Suppressor macrophage treated with lipopolysaccharide for 1 hour (primary cell): ENCODE measurements at regions not wholly inside any gene's neighbourhood (a gene's known extent, or its start where the extent isn't known, plus 50 kb on each side); places are given as distances from the start of the nearest gene placed in this dataset.
A peak's percentile ranks its signal among the peaks of the same experiment; 100 is the strongest.
"Not testable (repeated sequence)": the region's sequence is repeated elsewhere in the genome, so short reads cannot be mapped to it uniquely, and the experiment has no call there.

Source experiments
- DNase-seq, 3 donors: peaks; one replicate each; pipeline ENCODE4 v3.0.0-alpha.2; 2020 to 2022

DNA sequence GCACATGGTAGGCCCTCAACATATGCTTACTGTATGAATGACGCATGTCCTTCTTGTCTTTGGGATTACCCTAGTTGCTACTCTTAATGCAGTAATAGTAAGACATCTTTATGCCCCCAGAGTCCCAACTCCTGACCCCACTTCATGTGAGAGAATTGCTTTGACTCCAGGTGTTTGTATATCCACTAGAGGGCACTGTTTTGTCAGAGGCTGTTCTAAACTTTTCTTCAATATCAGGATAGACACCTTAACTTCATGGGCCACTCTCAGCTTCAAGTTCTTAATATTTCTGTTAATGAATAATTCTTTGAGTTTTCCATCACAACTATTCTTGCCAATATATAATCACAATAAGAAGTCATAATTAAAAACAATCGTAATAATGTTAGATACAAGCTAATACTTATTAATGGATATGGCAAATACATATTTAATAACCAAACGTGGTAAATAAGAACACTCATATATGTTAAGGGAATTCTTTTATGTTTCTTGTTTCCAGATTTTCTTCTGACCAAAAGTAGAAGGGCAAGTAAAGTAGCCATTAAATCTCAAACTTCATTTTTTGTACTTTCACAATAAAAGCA is 337.2 kb upstream of the DNAJC19 start:
- DNase-seq, result peak; percentile 28 to 42 (median 33)

DNA sequence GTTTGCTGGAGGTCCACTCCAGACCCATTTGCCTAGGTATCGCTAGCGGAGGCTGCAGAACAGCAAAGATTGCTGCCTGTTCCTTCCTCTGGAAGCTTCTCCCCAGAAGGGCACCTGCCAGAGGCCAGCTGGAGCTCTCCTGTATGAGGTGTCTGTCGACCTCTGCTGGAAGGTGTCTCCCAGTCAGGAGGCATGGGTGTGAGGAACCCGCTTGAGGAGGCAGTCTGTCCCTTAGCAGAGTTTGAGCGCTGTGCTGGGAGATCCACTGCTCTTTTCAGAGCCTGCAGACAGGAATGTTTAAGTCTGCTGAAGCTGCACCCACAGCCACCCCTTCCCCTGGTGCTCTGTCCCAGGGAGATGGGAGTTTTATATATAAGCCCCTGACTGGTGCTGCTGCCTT is 335.0 kb upstream of the DNAJC19 start:
- DNase-seq, result not testable (repeated sequence)

DNA sequence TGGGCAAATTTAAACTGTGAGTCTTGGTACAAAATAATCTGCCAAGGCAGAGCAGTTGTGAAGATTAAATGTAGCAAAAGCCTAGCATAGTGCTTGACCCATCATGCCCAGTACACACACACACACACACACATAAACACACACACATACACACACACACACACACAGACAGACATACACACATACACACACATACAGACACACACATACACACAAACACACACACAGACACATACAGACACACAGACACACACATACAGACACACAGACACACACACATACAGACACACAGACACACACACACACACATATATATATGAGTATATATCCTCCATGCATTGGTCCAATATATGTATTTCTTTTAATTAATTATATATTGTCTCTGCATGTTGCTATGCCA is 328.8 kb upstream of the DNAJC19 start:
- DNase-seq, result no peak

DNA sequence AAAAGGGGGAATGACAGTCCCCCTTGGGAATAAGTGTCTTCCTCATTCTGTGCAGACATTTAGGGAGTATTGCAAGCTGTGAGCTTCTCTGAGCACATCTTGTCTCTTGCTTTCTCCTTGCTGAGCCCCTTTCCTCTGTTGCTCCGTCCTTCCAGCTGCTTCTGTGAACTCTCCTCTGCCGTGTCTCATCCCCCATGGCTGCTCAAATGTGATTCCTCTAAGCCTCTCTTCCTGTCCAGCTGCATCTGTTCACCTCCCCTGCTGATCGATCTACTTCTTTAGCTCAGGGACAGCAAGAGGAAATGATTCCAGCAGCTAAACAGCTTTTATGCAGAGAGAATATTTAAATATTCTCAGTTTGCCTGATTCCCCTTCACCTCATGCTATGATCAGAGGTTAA is 328.0 kb upstream of the DNAJC19 start:
- DNase-seq, result no peak

DNA sequence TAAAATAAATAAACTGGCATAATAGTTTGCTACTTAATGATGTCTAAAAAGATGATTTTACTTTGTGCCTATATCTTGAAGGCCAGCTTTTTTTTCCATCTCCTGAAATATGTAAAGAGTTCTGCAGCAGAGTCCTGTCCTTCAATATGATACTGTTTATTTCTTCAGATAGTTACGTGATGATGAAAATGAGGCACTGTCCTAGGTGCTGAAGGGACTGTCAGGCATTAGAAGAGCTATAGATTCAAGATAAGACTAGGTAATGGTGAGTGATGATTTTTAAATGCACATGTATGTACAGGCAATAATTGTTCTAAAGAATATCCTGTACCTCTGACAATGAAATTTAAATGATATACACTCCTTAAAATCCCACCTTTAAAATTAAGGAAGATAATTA is 326.9 kb upstream of the DNAJC19 start:
- peak in 1 of 3 donors; percentile 1 for DNase-seq

DNA sequence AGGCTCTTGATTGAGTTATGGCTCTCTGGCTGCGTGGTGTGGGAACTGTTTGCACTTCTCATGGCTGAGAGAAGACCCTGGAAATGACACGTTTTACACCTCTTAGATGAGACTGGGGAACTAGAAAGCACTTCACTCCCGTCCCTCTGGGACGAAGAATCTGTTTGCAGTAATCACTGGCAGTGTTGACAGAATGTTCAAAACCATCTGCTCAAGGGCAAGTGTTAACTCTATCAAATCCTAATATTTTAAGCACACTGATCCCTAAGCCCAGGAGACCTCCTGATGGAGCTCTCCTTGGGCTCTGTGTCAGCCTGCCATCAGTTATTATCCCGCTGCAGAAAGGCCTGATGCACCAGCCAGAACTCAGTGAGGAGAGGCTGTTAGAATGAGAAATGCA is 323.8 kb upstream of the DNAJC19 start:
- no peak for DNase-seq

DNA sequence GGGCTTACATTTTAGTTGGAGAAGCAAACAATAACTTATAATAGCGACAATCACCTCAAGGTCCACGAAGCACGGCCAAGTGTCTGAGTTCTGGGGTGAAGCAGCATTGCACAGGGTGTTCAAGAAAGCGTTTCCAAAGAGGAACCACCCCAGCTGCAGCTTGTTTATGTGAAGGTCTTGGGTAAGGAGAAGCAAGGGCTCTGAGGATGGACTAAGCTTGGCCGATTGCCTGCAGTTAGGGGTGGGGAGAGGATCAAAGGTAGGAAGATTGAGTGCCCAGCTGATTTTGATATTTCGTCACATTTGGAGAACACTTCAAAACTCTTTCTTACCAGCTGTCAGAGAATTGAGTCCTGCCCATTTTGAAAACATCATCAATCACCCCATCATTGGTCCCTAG is 321.6 kb upstream of the DNAJC19 start:
- no peak for DNase-seq

DNA sequence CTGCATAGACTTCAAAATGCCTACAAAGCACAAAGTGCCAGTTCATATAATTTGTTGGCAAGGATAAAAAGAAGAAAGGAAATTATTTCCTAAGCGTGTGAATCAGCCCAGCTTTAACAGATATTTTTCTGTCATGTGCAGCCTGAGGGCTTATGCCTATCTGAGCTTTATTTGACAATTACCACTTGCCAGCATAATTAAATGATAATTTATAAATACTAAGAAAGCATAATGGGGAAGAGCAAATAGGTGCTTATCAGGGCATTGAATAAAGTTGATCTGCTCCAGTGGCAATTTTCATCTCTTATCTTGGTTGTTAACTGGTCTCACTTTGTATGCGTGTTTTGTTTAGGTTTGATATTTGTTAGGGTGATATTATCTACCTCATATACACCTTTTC is 313.4 kb upstream of the DNAJC19 start:
- no peak for DNase-seq

DNA sequence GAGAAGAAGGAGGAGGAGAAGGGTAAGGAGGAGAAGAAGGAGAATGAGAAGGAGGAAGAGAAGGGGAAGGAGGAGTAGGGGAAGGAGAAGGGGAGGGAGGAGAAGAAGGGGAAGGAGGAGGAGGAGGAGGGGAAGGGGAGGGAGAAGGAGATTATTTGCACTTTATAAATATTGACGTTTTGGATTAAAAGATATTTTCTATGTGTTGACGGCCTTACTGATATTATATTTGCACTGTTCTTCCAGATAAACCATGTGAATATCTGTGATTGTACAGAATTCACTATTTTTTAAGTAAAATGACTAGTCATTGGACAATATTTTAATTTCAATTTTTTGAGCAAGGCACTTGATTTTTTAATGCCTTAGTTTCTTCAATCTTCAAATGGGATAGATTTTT is 310.5 kb upstream of the DNAJC19 start:
- DNase-seq, result no peak

DNA sequence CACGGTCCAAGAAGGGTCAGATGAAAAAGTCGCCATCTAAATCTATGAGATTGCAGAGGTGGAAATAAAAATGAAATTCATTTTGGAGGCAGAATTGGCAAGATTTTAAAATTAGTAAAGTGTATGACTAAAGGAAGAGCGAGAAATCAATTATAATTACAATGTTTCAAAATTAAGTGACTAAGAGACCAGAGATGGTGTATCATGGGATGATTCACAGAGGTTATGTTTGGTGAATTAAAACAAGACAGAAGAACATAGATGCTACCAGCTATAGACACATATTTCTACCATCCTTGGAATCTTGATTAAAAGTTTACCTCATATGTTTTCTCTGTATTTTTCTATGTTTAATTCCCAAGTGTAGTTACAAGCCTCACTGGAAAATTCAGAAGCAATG is 308.9 kb upstream of the DNAJC19 start:
- DNase-seq, result no peak

DNA sequence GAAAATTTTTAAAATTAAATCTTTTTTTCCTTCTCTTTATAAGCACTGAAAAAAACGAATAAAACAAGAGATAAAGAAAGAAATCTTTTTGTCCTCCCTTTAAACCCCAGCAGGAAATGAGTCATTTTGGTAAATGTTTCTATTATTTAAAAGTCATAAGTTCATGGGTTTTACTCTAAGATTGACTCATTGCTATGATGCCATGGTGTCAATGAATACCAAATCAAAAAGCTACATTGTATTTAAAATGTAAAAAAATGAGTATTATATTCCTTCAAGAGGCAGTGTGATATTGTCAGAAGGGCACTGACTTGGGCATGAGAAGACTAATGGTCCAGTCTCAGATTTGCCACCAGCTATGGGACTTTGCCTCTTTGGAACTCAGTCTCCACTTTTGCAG is 303.4 kb upstream of the DNAJC19 start:
- DNase-seq, result no peak

DNA sequence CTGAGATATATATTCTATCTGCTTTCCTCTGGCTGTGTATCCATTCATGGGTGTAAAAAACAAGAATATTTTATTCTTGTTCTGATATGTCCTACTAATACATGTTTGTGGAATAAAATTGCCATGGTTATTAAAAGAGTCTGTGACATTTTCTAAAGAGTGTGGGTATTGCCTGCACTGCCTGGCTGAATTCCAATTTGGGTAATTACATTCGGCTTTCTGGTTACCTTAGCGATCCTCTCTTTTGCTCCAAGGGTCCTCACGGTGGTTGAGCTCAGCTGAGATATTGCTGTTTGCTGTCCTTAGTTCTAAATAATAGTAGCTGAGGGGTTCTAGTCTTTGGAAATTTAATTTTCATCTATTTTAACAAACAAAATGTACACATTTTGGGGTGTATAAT is 301.4 kb upstream of the DNAJC19 start:
- no peak for DNase-seq

DNA sequence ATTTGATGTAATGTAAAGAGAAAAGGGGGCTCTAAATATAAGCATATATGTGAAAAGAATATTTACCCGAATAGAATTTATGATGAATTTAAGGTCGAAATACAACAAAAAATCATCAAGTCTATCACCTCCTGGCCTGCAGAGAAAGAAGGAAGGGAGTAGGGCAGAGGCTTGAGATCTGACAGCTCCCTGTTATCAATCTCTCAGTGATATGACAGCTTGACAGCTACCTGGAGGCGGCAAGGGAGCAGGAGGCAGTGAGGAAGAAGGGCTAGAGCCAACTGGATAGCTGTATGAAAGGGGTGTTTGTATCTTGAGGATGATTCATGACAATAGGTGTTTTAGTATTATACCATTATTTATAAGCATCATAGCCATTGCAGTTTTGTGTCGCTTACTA is 299.8 kb upstream of the DNAJC19 start:
- no peak for DNase-seq

DNA sequence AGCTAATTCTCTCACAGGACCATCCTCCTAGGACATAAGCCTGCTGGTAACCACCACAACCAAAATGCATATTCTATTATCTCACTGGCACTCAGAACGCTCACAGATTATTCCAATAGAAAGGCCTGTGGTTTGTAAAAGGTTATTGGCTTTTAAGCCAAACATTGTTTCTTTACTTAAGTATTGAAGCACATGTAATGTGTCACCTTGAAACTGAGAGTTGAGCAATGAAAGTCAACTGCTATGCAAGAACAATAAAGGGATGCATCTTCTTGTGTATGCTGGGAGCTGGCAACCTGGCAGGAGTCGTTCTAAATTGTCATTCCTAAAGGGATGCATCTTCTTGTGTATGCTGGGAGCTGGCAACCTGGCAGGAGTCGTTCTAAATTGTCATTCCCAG is 298.6 kb upstream of the DNAJC19 start:
- DNase-seq, result no peak

DNA sequence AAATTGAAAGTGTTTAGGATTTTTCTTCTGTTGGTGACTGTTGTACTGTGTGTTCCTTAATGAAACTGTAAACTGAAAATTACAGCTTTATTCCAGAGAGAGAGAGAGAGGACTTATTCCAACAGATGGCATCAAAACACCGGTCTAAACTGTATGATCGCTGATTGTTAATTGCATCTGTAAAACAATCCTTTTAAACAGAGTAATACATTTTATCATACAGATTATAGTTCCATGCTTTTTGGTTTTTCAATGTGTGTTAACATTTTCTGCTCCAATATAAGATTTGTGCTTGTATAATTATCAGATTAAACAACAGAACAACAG is 289.7 kb upstream of the DNAJC19 start:
- DNase-seq, result no peak

DNA sequence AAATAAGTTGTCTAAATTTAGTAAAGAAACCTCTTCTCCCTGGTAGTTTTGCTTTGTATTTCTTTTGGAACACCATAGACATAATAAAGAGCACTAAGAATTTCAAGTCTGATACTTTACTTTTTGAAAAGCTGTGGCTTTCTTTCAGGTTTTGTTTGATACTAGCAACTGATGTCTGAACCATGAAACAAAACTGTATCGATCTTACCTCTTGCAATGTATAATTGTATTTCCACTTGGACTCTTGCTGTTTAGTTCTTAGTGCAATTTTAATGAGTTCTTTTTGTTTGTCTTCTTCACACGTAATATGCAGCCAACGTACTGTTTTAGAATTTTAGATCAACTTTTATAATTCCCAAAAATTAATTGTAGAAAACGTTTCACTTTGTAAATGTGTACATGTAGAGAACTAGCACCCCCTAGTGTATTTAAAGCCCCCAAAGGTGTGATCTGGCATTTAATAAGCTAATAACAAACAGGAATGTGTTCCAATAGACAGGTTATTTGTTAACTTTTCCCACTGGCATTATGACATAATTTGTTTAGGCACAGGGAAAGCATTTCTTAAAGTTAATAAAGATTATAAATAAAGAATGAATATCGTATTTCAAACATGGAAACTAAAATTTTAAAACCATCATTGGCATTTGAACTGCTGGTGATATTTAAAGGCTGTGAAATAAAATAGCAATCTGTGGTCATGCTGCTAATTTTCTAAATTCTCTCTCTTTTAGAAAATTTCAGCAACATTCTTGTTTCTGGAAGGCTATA is 289.1 kb upstream of the DNAJC19 start:
- no peak for DNase-seq

DNA sequence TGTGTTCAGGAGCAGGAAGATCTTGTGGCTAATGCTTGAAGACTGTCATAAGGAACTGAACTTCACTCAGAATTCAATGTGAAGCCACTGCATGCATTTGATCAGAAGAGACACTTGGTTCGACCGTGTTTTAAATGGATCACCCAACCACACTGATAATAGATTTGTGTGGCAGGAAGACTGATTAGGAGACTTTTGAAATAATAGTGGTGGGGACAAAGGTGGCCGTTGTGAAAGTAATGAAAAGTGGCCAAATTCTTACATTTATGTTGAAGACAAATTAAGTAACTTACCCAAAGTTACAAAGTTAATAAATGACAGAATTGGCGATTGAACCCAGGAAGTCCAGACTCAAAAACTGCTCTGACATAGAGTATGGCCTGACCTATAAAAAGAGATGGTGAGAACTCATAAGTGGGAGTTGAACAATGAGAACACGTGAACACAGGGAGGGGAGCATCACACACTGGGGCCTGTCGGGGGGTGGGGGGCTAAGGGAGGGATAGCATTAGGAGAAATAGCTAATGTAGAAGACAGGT is 286.9 kb upstream of the DNAJC19 start:
- no peak for DNase-seq

DNA sequence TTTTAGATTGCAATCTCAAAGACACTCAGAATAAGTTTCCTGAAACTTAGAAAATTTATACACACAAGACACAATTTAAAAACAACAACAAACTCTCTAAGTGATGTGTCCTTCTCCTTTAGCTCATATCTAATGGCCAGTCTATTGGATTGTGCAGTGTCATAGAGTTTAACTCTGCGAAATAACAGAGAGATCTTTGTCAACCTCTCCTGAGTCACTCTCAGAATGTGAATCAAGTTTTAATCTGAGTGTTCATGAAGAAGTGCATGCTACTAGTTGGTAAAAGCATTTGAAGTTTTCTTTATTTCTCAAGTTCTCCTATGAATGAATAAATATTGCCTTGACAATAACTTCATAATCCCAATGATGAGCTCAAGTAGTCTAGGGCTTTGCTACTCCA is 284.5 kb upstream of the DNAJC19 start:
- DNase-seq, result no peak

DNA sequence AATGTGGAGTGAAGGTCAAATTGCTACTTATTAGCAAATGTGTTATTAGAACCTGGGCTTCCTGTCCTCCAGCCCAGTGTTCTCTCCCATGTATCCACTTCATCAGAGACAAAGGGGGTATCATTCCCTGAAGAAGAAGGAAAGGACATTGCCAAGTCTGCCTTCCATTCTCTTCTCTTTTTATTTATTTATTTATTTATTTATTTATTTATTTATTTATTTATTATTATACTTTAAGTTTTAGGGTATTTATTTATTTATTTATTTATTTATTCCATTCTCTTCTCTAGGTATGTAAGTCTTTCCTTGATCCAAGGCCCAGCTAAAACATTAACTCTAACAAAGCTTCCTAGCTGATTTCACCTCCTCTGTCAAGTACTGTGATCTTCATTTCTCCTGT is 277.8 kb upstream of the DNAJC19 start:
- DNase-seq, result no peak

DNA sequence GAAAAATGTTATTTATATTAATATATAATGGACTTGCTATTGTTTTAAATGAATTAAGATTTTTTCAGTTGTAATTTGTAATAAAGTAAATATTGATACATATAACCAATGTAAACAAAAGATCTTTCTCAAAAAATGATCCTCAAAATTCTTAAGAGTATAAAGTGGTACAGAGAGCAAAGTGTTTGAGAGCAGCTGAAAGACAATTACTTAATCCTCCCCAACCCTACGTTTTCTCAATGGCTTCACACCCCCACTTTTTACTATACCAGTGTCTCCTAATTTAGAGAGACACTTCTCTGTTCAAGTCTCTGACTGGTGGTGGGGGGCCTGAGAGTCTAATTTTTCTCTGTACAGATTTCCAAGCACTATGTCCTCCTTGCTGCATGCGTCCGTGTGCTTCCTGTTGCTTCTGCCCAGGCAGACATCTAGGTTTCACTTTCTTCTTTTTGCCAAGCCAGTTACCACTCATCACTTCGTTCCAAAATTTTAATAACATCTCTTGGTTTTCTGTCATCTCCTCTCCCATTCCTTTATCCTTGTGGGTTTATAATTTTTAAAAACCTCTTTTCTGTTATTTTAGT is 276.3 kb upstream of the DNAJC19 start:
- peak in 1 of 3 donors; percentile 19 for DNase-seq

DNA sequence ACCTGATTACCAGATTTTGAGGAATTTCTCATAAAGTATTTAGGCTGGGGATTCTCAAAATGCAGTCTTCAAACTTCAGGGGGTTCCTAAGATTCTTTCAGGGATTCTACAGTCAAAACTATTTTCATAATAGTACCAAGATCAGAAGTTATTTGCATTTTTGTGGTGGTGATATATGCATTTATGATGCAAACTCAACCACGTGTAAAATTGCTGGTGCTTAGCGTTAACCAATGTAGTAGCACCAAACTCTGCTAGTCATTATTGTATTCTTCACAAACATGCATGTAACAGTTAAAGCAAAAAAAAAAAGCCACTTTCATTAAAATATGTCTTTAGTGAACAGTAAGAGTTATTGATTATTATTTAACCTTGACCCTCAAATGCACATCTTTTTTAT is 274.9 kb upstream of the DNAJC19 start:
- DNase-seq, result no peak

DNA sequence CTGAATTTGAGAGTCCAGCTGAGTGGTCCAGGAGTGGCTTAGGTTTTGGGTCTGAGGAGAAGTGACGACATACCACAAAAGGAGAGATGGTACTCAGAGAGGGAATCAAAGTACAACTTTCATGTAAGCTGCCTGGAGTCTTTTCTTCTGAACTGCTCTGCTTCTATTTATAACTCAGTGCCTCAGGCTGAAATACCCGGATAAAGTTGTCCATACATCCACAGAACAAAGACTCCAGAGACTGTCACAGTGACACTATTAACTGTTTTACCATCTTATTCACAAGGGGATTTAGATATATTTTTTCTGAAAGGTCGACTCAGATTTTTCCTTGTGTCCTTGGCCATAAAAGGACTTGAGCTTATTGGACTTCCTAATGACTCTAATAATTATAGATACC is 264.3 kb upstream of the DNAJC19 start:
- no peak for DNase-seq

DNA sequence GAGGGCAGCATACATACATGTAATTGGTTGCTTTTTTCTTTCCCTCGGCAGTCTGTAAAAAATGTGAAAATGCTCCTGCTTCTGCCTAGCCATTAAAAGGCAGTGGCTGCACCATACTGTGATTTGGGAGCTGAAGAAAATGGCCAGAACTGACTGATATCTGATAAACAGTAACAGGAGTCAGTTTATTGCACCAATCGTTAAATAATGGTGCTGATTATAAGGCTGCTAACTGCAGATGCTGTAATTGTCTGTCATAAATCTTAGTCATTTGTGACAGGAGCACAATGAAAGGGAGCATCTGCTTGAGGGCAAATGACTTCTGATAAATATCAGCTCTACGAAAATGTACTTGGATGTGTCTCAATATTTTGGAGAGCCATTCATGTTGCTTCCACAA is 263.1 kb upstream of the DNAJC19 start:
- DNase-seq, result no peak

DNA sequence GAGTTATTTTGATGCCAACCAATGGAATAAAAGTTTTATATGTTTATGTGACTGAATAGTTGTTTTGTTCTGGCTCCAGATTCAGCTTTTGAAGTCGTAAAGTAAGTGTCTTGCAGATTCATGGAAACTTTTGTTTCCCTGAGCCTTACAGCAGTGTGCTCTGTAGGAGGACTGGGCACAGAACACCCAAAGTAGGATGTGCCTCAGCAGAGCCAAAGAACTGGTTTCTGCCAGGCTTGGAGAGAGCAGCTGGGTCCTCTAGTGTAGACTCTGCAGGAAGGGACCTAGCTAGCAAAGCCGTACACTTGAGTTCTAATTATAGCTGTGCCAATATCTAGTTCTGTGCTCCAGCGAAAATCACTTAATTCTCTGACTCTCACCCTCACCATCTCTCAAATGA is 261.2 kb upstream of the DNAJC19 start:
- DNase-seq, result no peak

DNA sequence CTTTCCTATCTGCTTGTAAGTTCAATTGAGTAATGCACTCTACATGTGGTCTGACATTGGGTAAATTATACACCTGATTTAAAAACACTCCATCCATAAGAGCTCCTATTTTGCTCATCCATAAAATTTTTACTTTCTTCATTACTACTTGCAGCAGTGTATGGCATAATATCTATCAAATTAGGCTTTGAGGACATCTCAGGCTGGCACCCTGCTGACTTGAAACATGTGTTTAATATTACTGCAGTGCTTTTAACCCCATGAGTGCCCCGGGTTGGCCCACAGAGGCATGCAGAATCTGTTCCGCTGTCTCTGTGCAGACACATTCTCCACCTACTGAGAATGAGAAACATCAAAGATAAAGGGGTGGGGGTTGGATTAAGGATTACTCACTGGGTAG is 249.9 kb upstream of the DNAJC19 start:
- DNase-seq, result no peak
